Esophagus squamous epithelium (tissue), 4 donors: ENCODE measurements at regions not wholly inside any gene's neighbourhood (a gene's known extent, or its start where the extent isn't known, plus 50 kb on each side); places are given as distances from the start of the nearest gene placed in this dataset.
"Not testable (repeated sequence)": the region's sequence is repeated elsewhere in the genome, so short reads cannot be mapped to it uniquely, and the experiment has no call there.

Experiments used
- POLR2A ChIP-seq, 4 donors: fragments of 450-650 bp; IDR thresholded peaks; one replicate each; pipeline ENCODE4 v1.6.1; 2017; ENCODE audit warnings: antibody characterized with exemption in 4 of 4, mild to moderate bottlenecking in 4 of 4, moderate library complexity in 3 of 4
- TF ChIP-seq, protein P1 (sequence below), 6 experiments: fragments of 450-650 bp in 4 of 6; fragments of 200-600 bp in 2 of 6; sonication (generic) in 2 of 6; IDR thresholded peaks; one replicate each; pipeline ENCODE4 v1.5.1; 2016 to 2019; ENCODE audit warnings: antibody characterized with exemption in 6 of 6, mild to moderate bottlenecking in 4 of 6, moderate library complexity in 4 of 6

DNA sequence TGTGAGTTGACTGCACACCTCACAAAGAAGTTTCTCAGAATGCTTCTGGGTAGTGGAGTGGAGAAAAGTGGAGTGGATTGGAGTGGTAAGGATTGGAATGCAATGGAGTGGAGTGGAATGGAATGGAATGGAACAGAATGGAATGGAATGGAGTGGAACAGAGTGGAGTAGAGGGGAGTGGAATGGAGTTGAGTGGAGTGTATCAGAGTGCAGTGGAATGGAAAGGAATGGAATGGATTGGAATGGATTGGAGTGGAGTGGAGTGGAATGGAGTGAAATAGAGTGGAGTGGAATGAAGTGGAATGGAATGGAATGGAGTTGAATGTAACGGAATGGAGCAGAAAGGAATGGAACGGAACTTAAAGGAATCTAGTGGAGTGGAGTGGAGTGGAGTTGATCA lies 5194.2 kb upstream of the TPTE start:
- TF ChIP-seq, protein P1, sequence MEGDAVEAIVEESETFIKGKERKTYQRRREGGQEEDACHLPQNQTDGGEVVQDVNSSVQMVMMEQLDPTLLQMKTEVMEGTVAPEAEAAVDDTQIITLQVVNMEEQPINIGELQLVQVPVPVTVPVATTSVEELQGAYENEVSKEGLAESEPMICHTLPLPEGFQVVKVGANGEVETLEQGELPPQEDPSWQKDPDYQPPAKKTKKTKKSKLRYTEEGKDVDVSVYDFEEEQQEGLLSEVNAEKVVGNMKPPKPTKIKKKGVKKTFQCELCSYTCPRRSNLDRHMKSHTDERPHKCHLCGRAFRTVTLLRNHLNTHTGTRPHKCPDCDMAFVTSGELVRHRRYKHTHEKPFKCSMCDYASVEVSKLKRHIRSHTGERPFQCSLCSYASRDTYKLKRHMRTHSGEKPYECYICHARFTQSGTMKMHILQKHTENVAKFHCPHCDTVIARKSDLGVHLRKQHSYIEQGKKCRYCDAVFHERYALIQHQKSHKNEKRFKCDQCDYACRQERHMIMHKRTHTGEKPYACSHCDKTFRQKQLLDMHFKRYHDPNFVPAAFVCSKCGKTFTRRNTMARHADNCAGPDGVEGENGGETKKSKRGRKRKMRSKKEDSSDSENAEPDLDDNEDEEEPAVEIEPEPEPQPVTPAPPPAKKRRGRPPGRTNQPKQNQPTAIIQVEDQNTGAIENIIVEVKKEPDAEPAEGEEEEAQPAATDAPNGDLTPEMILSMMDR (IDR thresholded peaks at IDR 0.05): not testable (repeated sequence)
- not testable (repeated sequence) for TF ChIP-seq POLR2A (IDR thresholded peaks at IDR 0.05)
